ENCODE measurements at regions not wholly inside any gene's neighbourhood (a gene's known extent, or its start where the extent isn't known, plus 50 kb on each side); places are given as distances from the start of the nearest gene placed in this dataset.

DNA sequence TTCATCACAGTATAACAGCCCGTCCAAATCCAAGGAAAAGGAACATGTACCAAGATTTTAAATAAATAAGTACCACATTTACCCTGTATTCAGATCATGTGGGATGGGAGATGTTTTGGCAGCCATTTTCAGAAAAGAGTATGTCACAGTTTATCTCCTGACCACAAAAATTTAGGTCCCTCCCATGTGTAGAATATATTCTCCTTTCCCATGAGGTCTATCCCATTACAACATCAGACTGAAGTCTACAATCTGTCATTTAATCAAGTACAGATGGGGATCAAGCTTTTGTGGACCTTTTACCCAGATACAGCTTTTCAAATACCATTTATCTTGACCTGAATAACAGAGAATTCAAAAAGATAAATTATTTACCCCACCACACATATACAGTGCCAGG is 444.5 kb downstream of the PLOD2 start:
- Histone ChIP-seq H3K4me3 (ENCODE audit: insufficient read depth, low read length) (no peak overlapping the region), H3K4me2 (ENCODE audit: insufficient read depth, low read length) (no peak overlapping the region), H3K79me2 (ENCODE audit: insufficient read depth, low read length) (no peaks in the 10 kb centered on the region), H3K4me1 (ENCODE audit: insufficient read depth, low read length) (no peaks in the 10 kb centered on the region), H3K27me3 (ENCODE audit: insufficient read depth, low read length) (no peaks in the 10 kb centered on the region), H2AFZ (ENCODE audit: low read length) (no peak overlapping the region), H3K27ac (ENCODE audit: low read depth, low read length) (no peak overlapping the region), H4K20me1 (ENCODE audit: insufficient read depth, low read length) (no peaks in the 10 kb centered on the region), H3K36me3 (ENCODE audit: insufficient read depth, low read length) (no peaks in the 10 kb centered on the region), H3K9me3 (ENCODE audit: low read depth, low read length) (no peaks in the 10 kb centered on the region)
- no peak for DNase-seq (ENCODE audit: insufficient read length, low spot score, missing footprints)
- no peak for TF ChIP-seq CTCF (IDR thresholded peaks at IDR 0.05; ENCODE audit: extremely low read depth, low read depth, low read length)

GRCh38 chr3:145719114-145719513 is 441.9 kb downstream of the PLOD2 start:
- no peaks in the 10 kb centered on the region for H3K4me1 ChIP-seq (ENCODE audit: insufficient read depth, low read length)
- no peaks in the 10 kb centered on the region for H3K27me3 ChIP-seq (ENCODE audit: insufficient read depth, low read length)
- no peak overlapping the region for H2AFZ ChIP-seq (ENCODE audit: low read length)
- H4K20me1 ChIP-seq (ENCODE audit: insufficient read depth, low read length): no peaks in the 10 kb centered on the region
- no peaks in the 10 kb centered on the region for H3K9me3 ChIP-seq (ENCODE audit: low read depth, low read length)
- DNase-seq (ENCODE audit: insufficient read length, low spot score, missing footprints): no peak
- no peaks in the 10 kb centered on the region for H3K36me3 ChIP-seq (ENCODE audit: insufficient read depth, low read length)
- TF ChIP-seq CTCF (IDR thresholded peaks at IDR 0.05; ENCODE audit: extremely low read depth, low read depth, low read length): no peak
- no peak overlapping the region for H3K27ac ChIP-seq (ENCODE audit: low read depth, low read length)
- H3K4me2 ChIP-seq (ENCODE audit: insufficient read depth, low read length): no peak overlapping the region
- H3K4me3 ChIP-seq (ENCODE audit: insufficient read depth, low read length): no peak overlapping the region
- H3K79me2 ChIP-seq (ENCODE audit: insufficient read depth, low read length): no peaks in the 10 kb centered on the region

DNA sequence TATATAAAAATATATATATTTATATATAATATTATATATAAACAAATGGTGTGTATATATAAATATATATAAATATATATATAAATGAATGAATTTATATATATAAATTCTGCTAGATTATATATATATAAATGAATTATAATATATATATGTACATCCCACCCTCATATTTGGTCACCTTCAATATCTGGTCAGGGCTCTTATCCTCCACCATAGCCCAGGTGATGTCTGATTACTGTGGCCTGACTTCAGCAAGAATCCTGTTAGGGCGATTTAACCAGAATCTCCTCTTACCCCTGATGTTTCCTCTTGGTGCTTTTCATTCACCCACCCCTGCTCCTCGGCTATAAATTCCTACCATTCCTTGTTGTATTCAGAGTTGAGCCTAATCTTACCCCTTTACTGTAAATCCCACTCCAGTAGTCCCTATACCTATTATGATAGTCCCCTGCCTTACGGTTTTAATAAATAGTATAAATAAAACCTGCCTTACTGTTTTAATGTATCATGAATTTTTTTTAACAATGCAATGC is 439.6 kb downstream of the PLOD2 start:
- no peaks in the 10 kb centered on the region for H3K9me3 ChIP-seq (ENCODE audit: low read depth, low read length)
- no peak overlapping the region for H3K4me2 ChIP-seq (ENCODE audit: insufficient read depth, low read length)
- no peak for DNase-seq (ENCODE audit: insufficient read length, low spot score, missing footprints)

GRCh38 chr3:145721815-145722214 is 439.2 kb downstream of the PLOD2 start:
- H3K27me3 ChIP-seq (ENCODE audit: insufficient read depth, low read length): no peaks in the 10 kb centered on the region
- no peak overlapping the region for H3K4me2 ChIP-seq (ENCODE audit: insufficient read depth, low read length)
- no peak for TF ChIP-seq CTCF (IDR thresholded peaks at IDR 0.05; ENCODE audit: extremely low read depth, low read depth, low read length)
- no peak overlapping the region for H3K27ac ChIP-seq (ENCODE audit: low read depth, low read length)
- DNase-seq (ENCODE audit: insufficient read length, low spot score, missing footprints): no peak
- H3K4me1 ChIP-seq (ENCODE audit: insufficient read depth, low read length): no peaks in the 10 kb centered on the region
- no peaks in the 10 kb centered on the region for H3K79me2 ChIP-seq (ENCODE audit: insufficient read depth, low read length)
- H4K20me1 ChIP-seq (ENCODE audit: insufficient read depth, low read length): no peaks in the 10 kb centered on the region
- no peaks in the 10 kb centered on the region for H3K36me3 ChIP-seq (ENCODE audit: insufficient read depth, low read length)
- H3K4me3 ChIP-seq (ENCODE audit: insufficient read depth, low read length): no peak overlapping the region
- no peak overlapping the region for H2AFZ ChIP-seq (ENCODE audit: low read length)
- H3K9me3 ChIP-seq (ENCODE audit: low read depth, low read length): no peaks in the 10 kb centered on the region

More for the DNA sequence above, 439.6 kb downstream of the PLOD2 start:
- no peaks in the 10 kb centered on the region for H3K4me1 ChIP-seq (ENCODE audit: insufficient read depth, low read length)
- TF ChIP-seq CTCF (IDR thresholded peaks at IDR 0.05; ENCODE audit: extremely low read depth, low read depth, low read length): no peak
- no peaks in the 10 kb centered on the region for H3K36me3 ChIP-seq (ENCODE audit: insufficient read depth, low read length)
- H3K27ac ChIP-seq (ENCODE audit: low read depth, low read length): no peak overlapping the region
- H3K79me2 ChIP-seq (ENCODE audit: insufficient read depth, low read length): no peaks in the 10 kb centered on the region
- H3K4me3 ChIP-seq (ENCODE audit: insufficient read depth, low read length): no peak overlapping the region
- H4K20me1 ChIP-seq (ENCODE audit: insufficient read depth, low read length): no peaks in the 10 kb centered on the region
- H2AFZ ChIP-seq (ENCODE audit: low read length): no peak overlapping the region
- H3K27me3 ChIP-seq (ENCODE audit: insufficient read depth, low read length): no peaks in the 10 kb centered on the region

Measured in osteoblast (primary cell).